ENCODE measurements at regions not wholly inside any gene's neighbourhood (a gene's known extent, or its start where the extent isn't known, plus 50 kb on each side); places are given as distances from the start of the nearest gene placed in this dataset.

DNA sequence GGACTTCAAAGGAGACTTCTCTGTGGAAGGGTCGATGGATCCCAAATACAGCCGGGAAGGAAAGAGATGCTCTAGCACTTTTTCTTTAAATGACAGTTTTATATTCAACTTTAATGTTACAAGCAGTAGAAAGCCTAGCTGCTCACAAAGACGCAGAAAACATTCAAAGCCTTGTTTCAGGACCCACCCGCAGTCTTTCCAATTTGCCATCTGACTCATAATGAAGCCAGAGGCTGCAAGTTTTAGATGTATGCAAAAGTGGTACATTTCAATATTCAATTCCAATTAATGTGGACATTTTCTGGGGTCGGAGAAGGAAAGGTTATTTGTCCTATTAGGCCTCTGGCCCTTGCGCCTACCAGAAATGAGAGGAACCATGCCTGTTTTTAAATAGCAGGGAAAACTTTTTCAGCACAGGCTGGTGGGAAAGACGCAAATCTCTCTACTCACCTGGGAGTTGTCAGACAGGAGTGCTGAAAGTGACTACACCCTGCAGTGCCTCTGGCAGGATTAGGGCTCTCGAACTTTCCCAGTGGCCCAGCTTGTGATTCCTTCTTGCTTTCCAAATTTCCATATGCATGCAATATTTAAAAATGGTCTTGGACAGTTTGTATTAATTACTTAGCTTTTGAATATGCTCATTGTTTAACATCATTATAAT is 117.4 kb upstream of the MBNL1 start:
- no peak for TF ChIP-seq CTCF (IDR thresholded peaks at IDR 0.05)
- no peak for TF ChIP-seq POLR2A (IDR thresholded peaks at IDR 0.05)
- no peak for TF ChIP-seq POLR2AphosphoS5 (IDR thresholded peaks at IDR 0.05)
- TF ChIP-seq EP300 (IDR thresholded peaks at IDR 0.05): no peak

Measured in gastroesophageal sphincter (tissue), 3 donors.